GM12874 (cell line): ENCODE measurements at regions not wholly inside any gene's neighbourhood (a gene's known extent, or its start where the extent isn't known, plus 50 kb on each side); places are given as distances from the start of the nearest gene placed in this dataset.

Source experiments
- CTCF ChIP-seq: IDR thresholded peaks from 2 replicates; pipeline ENCODE4 v1.5.1; 2011; ENCODE audit warnings: low read depth, mild to moderate bottlenecking, control low read depth, low read length, moderate library complexity; ENCODE audit not compliant: insufficient read depth

- no peak for TF ChIP-seq CTCF
Observed at GRCh38 chr1:79847700-79848099, 841.2 kb upstream of the ADGRL4 start.

GRCh38 chr1:79845936-79846335 is 839.4 kb upstream of the ADGRL4 start:
- TF ChIP-seq CTCF, result no peak

- no peak for TF ChIP-seq CTCF
Observed at GRCh38 chr1:79842811-79843210, 836.3 kb upstream of the ADGRL4 start.

- TF ChIP-seq CTCF, result no peak
Observed at GRCh38 chr1:79839882-79840281, 833.4 kb upstream of the ADGRL4 start.

GRCh38 chr1:79827446-79827845 is 820.9 kb upstream of the ADGRL4 start:
- no peak for TF ChIP-seq CTCF

- no peak for TF ChIP-seq CTCF
Observed at GRCh38 chr1:79825551-79825950, 819.0 kb upstream of the ADGRL4 start.

GRCh38 chr1:79822053-79822452 is 815.5 kb upstream of the ADGRL4 start:
- no peak for TF ChIP-seq CTCF

- TF ChIP-seq CTCF, result no peak
Observed at GRCh38 chr1:79819140-79819539, 812.6 kb upstream of the ADGRL4 start.
